ENCODE measurements at regions not wholly inside any gene's neighbourhood (a gene's known extent, or its start where the extent isn't known, plus 50 kb on each side); places are given as distances from the start of the nearest gene placed in this dataset.

DNA sequence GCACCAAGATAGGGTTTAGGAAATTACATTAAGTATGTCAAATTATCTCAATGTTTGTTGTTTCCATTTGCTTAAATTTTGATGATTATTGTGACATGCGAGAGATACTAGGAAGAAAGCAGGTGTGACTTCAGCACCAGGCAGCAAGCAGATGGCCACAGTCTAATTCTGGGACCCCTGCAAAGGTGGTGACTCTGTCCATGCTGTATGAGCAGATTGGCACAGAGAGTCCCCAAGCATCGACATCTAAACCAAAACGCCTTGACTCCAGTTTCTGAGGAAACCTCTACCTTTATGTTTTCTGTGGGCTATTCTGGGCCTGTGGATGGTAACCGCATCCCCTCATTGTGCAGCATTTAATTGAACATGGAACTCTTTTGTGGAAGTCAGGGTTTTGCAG, 670.1 kb upstream of the TMEM132C start:
- TF ChIP-seq ZNF232 (CRISPR knock-in tag; IDR thresholded peaks at IDR 0.05), result no peak
- no peak for TF ChIP-seq ZSCAN18 (CRISPR knock-in tag; IDR thresholded peaks at IDR 0.05)
- TF ChIP-seq, protein P1, sequence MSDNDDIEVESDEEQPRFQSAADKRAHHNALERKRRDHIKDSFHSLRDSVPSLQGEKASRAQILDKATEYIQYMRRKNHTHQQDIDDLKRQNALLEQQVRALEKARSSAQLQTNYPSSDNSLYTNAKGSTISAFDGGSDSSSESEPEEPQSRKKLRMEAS (CRISPR knock-in tag; IDR thresholded peaks at IDR 0.05), result no peak
- TF ChIP-seq CTCF (IDR thresholded peaks at IDR 0.05), result no peak
- TF ChIP-seq, protein P2, sequence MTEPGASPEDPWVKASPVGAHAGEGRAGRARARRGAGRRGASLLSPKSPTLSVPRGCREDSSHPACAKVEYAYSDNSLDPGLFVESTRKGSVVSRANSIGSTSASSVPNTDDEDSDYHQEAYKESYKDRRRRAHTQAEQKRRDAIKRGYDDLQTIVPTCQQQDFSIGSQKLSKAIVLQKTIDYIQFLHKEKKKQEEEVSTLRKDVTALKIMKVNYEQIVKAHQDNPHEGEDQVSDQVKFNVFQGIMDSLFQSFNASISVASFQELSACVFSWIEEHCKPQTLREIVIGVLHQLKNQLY (CRISPR knock-in tag; IDR thresholded peaks at IDR 0.05), result no peak
- TF ChIP-seq NR3C1 (CRISPR knock-in tag; conservative IDR thresholded peaks at IDR 0.05; ENCODE audit: low read depth), result no peak
- TF ChIP-seq CREM (CRISPR knock-in tag; IDR thresholded peaks at IDR 0.05), result no peak
- TF ChIP-seq ESRRA (CRISPR knock-in tag; IDR thresholded peaks at IDR 0.05; ENCODE audit: borderline replicate concordance), result no peak
- no peak for TF ChIP-seq NFE2L1 (CRISPR knock-in tag; IDR thresholded peaks at IDR 0.05)
- TF ChIP-seq, protein P3, sequence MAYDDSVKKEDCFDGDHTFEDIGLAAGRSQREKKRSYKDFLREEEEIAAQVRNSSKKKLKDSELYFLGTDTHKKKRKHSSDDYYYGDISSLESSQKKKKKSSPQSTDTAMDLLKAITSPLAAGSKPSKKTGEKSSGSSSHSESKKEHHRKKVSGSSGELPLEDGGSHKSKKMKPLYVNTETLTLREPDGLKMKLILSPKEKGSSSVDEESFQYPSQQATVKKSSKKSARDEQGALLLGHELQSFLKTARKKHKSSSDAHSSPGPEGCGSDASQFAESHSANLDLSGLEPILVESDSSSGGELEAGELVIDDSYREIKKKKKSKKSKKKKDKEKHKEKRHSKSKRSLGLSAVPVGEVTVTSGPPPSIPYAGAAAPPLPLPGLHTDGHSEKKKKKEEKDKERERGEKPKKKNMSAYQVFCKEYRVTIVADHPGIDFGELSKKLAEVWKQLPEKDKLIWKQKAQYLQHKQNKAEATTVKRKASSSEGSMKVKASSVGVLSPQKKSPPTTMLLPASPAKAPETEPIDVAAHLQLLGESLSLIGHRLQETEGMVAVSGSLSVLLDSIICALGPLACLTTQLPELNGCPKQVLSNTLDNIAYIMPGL (CRISPR knock-in tag; IDR thresholded peaks at IDR 0.05), result no peak
